LNCAP (cell line): ENCODE measurements at regions not wholly inside any gene's neighbourhood (a gene's known extent, or its start where the extent isn't known, plus 50 kb on each side); places are given as distances from the start of the nearest gene placed in this dataset.

Source experiments
- CTCF ChIP-seq: fragments of 450-650 bp; IDR thresholded peaks from 2 replicates; pipeline ENCODE4 v1.5.1; 2017; ENCODE audit warnings: mild to moderate bottlenecking

- no peak for TF ChIP-seq CTCF
Observed at GRCh38 chr4:189516902-189517301, 423.8 kb upstream of the FRG1 start.

- no peak for TF ChIP-seq CTCF
Observed at GRCh38 chr4:189519186-189519585, 421.5 kb upstream of the FRG1 start.

- no peak for TF ChIP-seq CTCF
Observed at GRCh38 chr4:189525304-189525703, 415.4 kb upstream of the FRG1 start.

- no peak for TF ChIP-seq CTCF
Observed at GRCh38 chr4:189530848-189531247, 409.8 kb upstream of the FRG1 start.

GRCh38 chr4:189533603-189534002 lies 407.1 kb upstream of the FRG1 start:
- TF ChIP-seq CTCF, result no peak

- TF ChIP-seq CTCF, result no peak
Observed at GRCh38 chr4:189547559-189547958, 393.1 kb upstream of the FRG1 start.

DNA sequence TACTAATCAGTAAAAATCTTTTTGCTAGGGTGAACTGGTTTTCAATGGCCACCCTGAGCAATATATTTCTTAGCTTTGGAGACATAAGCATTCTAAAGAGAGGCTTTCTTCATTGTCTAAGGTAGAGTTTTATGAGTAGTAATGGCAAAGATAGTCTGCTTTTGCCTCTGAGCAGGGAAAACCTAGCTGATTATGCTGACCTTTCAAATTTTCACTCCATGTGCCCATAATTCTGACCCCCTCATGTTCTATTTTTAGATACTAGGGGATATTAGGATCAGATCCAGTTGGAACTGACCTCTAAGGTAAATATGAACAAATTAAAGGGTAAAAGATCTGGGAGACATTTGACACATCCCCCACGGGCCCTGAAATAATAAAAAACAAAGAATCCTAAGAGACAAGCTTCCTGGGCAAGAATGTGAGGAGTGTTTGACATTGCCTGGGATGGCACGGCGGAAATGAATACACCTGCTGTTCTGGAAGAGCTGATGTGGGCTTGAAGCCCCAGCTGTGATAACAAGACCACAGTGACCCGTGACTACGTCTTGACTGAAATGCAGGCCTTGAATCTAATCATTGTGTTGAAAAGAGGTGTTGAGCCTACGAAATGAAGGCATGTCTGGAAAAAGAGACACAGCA lies 392.1 kb upstream of the FRG1 start:
- no peak for TF ChIP-seq CTCF

- no peak for TF ChIP-seq CTCF
Observed at GRCh38 chr4:189592890-189593289, 347.8 kb upstream of the FRG1 start.
